ENCODE measurements at regions not wholly inside any gene's neighbourhood (a gene's known extent, or its start where the extent isn't known, plus 50 kb on each side); places are given as distances from the start of the nearest gene placed in this dataset.

DNA sequence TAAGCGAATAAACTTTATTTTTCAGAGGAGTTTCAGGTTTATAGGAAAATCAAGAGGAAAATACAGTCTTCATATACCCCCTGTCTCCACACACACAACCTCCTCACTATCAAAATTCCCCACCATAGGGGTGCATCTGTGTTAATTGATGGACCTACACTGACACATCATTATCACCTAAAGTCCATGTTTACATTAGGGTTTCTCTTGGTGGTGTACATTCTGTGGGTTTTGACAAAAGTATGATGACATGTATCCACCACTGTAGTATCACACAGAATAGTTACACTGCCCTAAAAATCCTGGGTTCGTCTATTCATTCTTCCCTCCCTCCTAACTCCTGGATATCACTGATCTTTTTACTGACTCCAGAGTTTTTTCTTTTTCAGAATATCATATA, 654.2 kb downstream of the UQCRFS1 start:
- H3K4me3 ChIP-seq (ENCODE audit: low read depth, low read length), result no peak overlapping the region
- no peak for DNase-seq (ENCODE audit: low read depth)
- TF ChIP-seq, protein P1, sequence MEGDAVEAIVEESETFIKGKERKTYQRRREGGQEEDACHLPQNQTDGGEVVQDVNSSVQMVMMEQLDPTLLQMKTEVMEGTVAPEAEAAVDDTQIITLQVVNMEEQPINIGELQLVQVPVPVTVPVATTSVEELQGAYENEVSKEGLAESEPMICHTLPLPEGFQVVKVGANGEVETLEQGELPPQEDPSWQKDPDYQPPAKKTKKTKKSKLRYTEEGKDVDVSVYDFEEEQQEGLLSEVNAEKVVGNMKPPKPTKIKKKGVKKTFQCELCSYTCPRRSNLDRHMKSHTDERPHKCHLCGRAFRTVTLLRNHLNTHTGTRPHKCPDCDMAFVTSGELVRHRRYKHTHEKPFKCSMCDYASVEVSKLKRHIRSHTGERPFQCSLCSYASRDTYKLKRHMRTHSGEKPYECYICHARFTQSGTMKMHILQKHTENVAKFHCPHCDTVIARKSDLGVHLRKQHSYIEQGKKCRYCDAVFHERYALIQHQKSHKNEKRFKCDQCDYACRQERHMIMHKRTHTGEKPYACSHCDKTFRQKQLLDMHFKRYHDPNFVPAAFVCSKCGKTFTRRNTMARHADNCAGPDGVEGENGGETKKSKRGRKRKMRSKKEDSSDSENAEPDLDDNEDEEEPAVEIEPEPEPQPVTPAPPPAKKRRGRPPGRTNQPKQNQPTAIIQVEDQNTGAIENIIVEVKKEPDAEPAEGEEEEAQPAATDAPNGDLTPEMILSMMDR (conservative IDR thresholded peaks at IDR 0.05; ENCODE audit: low read depth, low read length), result no peak

DNA sequence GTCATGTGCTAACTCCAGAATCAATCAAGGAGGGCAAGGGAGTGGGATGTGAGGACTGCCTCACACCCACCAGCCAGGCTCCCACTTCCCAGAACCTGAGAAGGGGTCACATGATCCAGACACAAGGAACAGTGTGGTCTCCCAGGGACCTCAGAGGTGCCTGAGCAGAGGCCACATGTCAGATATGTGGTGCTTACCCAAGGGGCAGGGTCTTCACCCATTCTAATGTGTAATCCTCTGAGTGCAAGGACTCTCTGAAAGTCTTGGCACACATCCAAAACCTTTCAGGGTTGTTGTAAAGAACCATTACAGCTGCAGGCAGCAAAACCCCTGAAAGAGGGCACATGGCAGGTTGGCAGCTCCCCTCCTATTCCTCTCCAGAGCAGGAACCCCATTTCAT, 656.6 kb downstream of the UQCRFS1 start:
- DNase-seq (ENCODE audit: low read depth), result no peak
- TF ChIP-seq, protein P1 (conservative IDR thresholded peaks at IDR 0.05; ENCODE audit: low read depth, low read length), result no peak
- H3K4me3 ChIP-seq (ENCODE audit: low read depth, low read length), result no peak overlapping the region

DNA sequence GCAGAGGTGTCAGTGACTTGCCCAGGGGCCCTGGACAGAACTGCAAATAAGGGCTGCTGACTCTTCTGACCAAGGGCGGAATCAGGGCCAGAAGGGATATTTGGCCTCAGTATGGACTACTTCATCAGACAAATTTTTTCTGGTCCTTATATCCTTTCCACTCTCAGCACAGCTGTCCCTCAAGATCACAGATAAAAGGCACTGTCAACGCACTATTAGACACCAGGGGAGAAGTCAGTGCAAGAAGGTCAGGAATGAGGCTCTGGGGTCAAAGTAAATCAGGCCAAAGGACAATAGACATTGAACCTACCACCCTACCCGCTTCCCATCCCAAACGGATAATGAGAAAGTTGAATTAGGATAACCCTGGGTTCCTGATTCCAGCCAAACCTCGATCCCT, 657.6 kb downstream of the UQCRFS1 start:
- DNase-seq (ENCODE audit: low read depth), result no peak
- no peak overlapping the region for H3K4me3 ChIP-seq (ENCODE audit: low read depth, low read length)
- TF ChIP-seq, protein P1 (conservative IDR thresholded peaks at IDR 0.05; ENCODE audit: low read depth, low read length), result no peak

DNA sequence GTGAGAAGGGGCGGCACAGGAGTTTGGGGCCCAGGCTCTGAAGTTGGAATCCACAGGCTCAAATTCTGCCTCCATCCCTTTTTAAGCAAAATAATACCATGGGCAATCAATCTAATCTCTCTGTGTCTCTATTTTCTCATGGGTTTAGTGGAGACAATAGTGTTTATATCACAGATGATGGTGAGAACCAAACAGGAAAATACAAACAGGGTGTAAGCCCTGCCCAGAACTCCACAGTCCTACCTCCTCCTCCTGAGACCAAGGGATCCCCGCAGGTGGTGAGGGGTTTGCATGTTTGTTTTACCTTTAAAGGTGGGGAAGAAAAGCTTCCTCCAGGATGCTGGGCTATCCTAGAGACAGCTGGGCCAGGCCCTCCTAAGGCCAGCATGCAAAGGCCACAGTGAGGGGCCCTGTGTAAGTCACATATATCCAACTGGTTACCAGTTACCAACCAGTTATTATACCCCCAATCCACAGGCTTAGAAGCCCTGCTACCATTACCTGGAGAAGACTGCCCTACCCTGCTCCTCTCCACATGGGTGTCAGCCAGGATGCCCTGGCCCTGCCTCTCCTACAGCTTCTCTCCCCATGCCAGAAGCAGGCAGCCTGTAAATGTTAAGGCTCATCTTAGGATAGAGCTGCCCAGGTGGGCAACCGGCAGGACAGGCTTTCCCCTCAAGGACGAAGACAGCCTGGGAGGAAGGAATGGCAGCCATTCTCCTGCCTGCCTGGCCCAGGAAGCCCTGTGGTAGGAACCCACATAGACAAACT, 658.4 kb downstream of the UQCRFS1 start:
- no peak overlapping the region for H3K4me3 ChIP-seq (ENCODE audit: low read depth, low read length)
- DNase-seq (ENCODE audit: low read depth), result no peak

DNA sequence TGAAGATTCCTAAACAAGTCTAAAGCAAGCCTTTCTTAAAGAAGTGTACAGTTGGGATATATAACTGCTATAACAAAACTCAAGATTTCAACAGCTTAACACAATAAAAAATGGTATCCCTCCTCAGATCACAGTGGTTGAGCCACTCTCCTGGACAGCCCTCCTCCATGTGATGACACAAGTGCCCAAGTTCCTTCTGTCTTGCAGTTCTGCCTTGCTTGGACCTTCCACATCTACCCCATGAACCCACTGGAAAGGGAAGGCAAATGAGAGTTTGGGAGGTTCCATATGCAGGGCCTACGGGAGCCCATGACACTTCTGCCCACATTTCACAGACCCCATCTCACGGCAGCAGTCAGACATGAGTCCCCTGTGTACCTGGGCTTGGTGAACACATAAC, 659.2 kb downstream of the UQCRFS1 start:
- DNase-seq (ENCODE audit: low read depth), result no peak
- no peak overlapping the region for H3K4me3 ChIP-seq (ENCODE audit: low read depth, low read length)
- TF ChIP-seq, protein P1 (conservative IDR thresholded peaks at IDR 0.05; ENCODE audit: low read depth, low read length), result no peak

More for the DNA sequence above, 658.4 kb downstream of the UQCRFS1 start:
- TF ChIP-seq, protein P1 (conservative IDR thresholded peaks at IDR 0.05; ENCODE audit: low read depth, low read length), result no peak

DNA sequence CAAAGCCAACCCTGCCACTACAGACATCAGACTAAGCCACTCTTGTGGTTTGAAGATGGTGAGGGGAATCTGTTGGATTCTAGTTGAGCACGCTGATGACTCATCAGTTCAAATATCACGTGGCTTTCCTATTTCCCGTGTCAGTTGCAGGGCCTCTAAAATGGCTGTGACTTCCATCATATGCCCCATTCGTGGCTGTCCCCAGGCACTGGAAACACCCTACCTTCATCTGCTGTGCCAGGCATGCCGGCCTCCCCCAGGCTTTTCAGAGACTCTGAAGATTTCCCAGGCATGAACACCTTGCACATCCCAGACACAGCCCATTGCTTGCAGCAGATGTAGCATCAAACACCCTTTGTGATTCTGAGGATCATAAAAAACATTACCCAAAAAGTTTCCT, 659.9 kb downstream of the UQCRFS1 start:
- H3K4me3 ChIP-seq (ENCODE audit: low read depth, low read length), result no peak overlapping the region
- DNase-seq (ENCODE audit: low read depth), result no peak
- TF ChIP-seq, protein P1 (conservative IDR thresholded peaks at IDR 0.05; ENCODE audit: low read depth, low read length), result no peak

DNA sequence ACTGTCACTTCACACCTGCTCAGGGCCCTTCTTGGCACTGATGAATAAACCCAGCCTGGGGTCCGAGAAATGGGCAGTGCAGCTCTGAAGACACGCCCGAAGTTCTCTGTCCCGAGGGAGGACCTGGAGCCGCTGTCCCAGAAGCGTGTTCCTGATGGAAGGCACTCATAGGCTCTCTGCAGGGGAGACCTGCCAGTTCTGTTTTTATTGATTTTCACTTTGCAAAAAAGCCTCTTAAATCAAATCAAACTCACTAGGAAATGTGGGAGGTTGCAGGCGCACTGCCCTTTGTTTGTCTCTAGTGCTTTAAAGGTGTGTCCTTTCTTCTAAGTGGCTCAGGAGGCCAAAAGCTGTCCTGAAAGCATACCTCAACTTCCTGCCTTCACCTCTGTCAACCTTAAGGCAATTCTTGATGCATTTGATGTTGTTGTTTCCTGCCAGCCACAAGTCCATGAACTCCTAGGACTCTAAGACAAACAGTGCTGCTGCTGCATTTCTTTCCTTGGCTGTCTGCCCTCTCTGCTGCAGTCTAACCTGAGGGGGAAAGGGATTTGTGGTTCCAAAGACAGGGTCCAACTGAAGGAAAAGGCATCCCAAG, 663.2 kb downstream of the UQCRFS1 start:
- H3K4me3 ChIP-seq (ENCODE audit: low read depth, low read length), result no peak overlapping the region
- TF ChIP-seq, protein P1 (conservative IDR thresholded peaks at IDR 0.05; ENCODE audit: low read depth, low read length), result no peak
- DNase-seq (ENCODE audit: low read depth), result no peak

All from choroid plexus epithelial cell (primary cell).